Stimulated activated CD4-positive, alpha-beta T cell treated with anti-CD3 and anti-CD28 coated beads, Interleukin-2, amount 100 ng/mL, for 24 hours (primary cell): ENCODE measurements at regions not wholly inside any gene's neighbourhood (a gene's known extent, or its start where the extent isn't known, plus 50 kb on each side); places are given as distances from the start of the nearest gene placed in this dataset.

Experiments
- DNase-seq, 2 donors: peaks; one replicate each; pipeline ENCODE4 v3.0.0-alpha.2; 2020

GRCh38 chr2:222146488-222146887 is 152.3 kb downstream of the PAX3 start:
- DNase-seq: no peak

- DNase-seq: no peak
Measured at GRCh38 chr2:222142027-222142426, 156.8 kb downstream of the PAX3 start.

GRCh38 chr2:222136106-222136630 is 162.6 kb downstream of the PAX3 start:
- no peak for DNase-seq

GRCh38 chr2:222134654-222135053 is 164.1 kb downstream of the PAX3 start:
- no peak for DNase-seq

GRCh38 chr2:222133897-222134296 is 164.9 kb downstream of the PAX3 start:
- no peak for DNase-seq

GRCh38 chr2:222130855-222131254 is 167.9 kb downstream of the PAX3 start:
- no peak for DNase-seq

- DNase-seq: no peak
Measured at GRCh38 chr2:222127660-222128059, 171.1 kb downstream of the PAX3 start.

- DNase-seq: no peak
Measured at GRCh38 chr2:222120933-222121332, 177.9 kb downstream of the PAX3 start.

GRCh38 chr2:222115296-222115695 is 183.5 kb downstream of the PAX3 start:
- no peak for DNase-seq

- no peak for DNase-seq
Measured at GRCh38 chr2:222108957-222109585, 189.7 kb downstream of the PAX3 start.

GRCh38 chr2:222108497-222108896 is 190.3 kb downstream of the PAX3 start:
- no peak for DNase-seq

- no peak for DNase-seq
Measured at GRCh38 chr2:222105046-222105445, 193.8 kb downstream of the PAX3 start.

- DNase-seq: no peak
Measured at GRCh38 chr2:222102575-222103349, 196.0 kb downstream of the PAX3 start.

- no peak for DNase-seq
Measured at GRCh38 chr2:222100704-222101699, 197.8 kb downstream of the PAX3 start.

GRCh38 chr2:222088561-222088960 is 210.2 kb downstream of the PAX3 start:
- no peak for DNase-seq

- DNase-seq: no peak
Measured at GRCh38 chr2:222087998-222088397, 210.8 kb downstream of the PAX3 start.

GRCh38 chr2:222082201-222082600 is 216.6 kb downstream of the PAX3 start:
- DNase-seq: no peak

- no peak for DNase-seq
Measured at GRCh38 chr2:222080141-222080540, 218.7 kb downstream of the PAX3 start.

GRCh38 chr2:222076973-222077690 is 221.7 kb downstream of the PAX3 start:
- DNase-seq: no peak

- no peak for DNase-seq
Measured at GRCh38 chr2:222074674-222075073, 224.1 kb downstream of the PAX3 start.

- no peak for DNase-seq
Measured at GRCh38 chr2:222071911-222072310, 226.9 kb downstream of the PAX3 start.

- no peak for DNase-seq
Measured at GRCh38 chr2:222064286-222064685, 234.5 kb downstream of the PAX3 start.
